Superior temporal gyrus (tissue), 1 donor: ENCODE measurements at regions not wholly inside any gene's neighbourhood (a gene's known extent, or its start where the extent isn't known, plus 50 kb on each side); places are given as distances from the start of the nearest gene placed in this dataset.
"Not testable (repeated sequence)": the region's sequence is repeated elsewhere in the genome, so short reads cannot be mapped to it uniquely, and the experiment has no call there.

Source experiments
- DNase-seq: peaks from one replicate; pipeline ENCODE4 v3.0.0-alpha.2; 2016; ENCODE audit errors: extremely low spot score

- DNase-seq = peak; percentile 75
Observed at GRCh38 chr7:80018941-80019808, 115.5 kb upstream of the GNAI1 start.

GRCh38 chr7:80017101-80017698 lies 117.4 kb upstream of the GNAI1 start:
- DNase-seq = no peak

- DNase-seq = no peak
Observed at GRCh38 chr7:80014511-80014910, 120.1 kb upstream of the GNAI1 start.

GRCh38 chr7:80008039-80008438 lies 126.6 kb upstream of the GNAI1 start:
- no peak for DNase-seq

GRCh38 chr7:80002865-80003264 lies 131.8 kb upstream of the GNAI1 start:
- DNase-seq = no peak

GRCh38 chr7:79998363-79998762 lies 136.3 kb upstream of the GNAI1 start:
- no peak for DNase-seq

- DNase-seq = no peak
Observed at GRCh38 chr7:79997345-79997744, 137.3 kb upstream of the GNAI1 start.

GRCh38 chr7:79995741-79996140 lies 138.9 kb upstream of the GNAI1 start:
- not testable (repeated sequence) for DNase-seq

- no peak for DNase-seq
Observed at GRCh38 chr7:79988653-79989052, 146.0 kb upstream of the GNAI1 start.

- DNase-seq = no peak
Observed at GRCh38 chr7:79984210-79984609, 150.4 kb upstream of the GNAI1 start.

- no peak for DNase-seq
Observed at GRCh38 chr7:79982141-79982770, 152.4 kb upstream of the GNAI1 start.

- no peak for DNase-seq
Observed at GRCh38 chr7:79980376-79980775, 154.3 kb upstream of the GNAI1 start.

- no peak for DNase-seq
Observed at GRCh38 chr7:79979437-79979836, 155.2 kb upstream of the GNAI1 start.

GRCh38 chr7:79977481-79977880 lies 157.2 kb upstream of the GNAI1 start:
- DNase-seq = no peak

GRCh38 chr7:79976711-79977020 lies 158.0 kb upstream of the GNAI1 start:
- not testable (repeated sequence) for DNase-seq

GRCh38 chr7:79975986-79976710 lies 158.5 kb upstream of the GNAI1 start:
- DNase-seq = not testable (repeated sequence)

GRCh38 chr7:79973455-79973854 lies 161.2 kb upstream of the GNAI1 start:
- no peak for DNase-seq

- DNase-seq = no peak
Observed at GRCh38 chr7:79971058-79971457, 163.6 kb upstream of the GNAI1 start.

GRCh38 chr7:79968894-79969293 lies 165.7 kb upstream of the GNAI1 start:
- no peak for DNase-seq

GRCh38 chr7:79968077-79968648 lies 166.5 kb upstream of the GNAI1 start:
- DNase-seq = no peak

GRCh38 chr7:79965946-79966345 lies 168.7 kb upstream of the GNAI1 start:
- no peak for DNase-seq

GRCh38 chr7:79964463-79964862 lies 170.2 kb upstream of the GNAI1 start:
- DNase-seq = no peak
